HUES6 (cell line): ENCODE measurements at regions not wholly inside any gene's neighbourhood (a gene's known extent, or its start where the extent isn't known, plus 50 kb on each side); places are given as distances from the start of the nearest gene placed in this dataset.
"Not testable (repeated sequence)": the region's sequence is repeated elsewhere in the genome, so short reads cannot be mapped to it uniquely, and the experiment has no call there.

Experiments
- H3K27ac ChIP-seq: 2 replicates; pipeline ENCODE4 v1.7.0; 2013; ENCODE audit warnings: low read depth, mild to moderate bottlenecking, low read length, inconsistent platforms
- H3K27me3 ChIP-seq: 2 replicates; pipeline ENCODE4 v1.6.1; 2013; ENCODE audit warnings: low read length; ENCODE audit not compliant: control insufficient read depth, insufficient read depth
- H3K36me3 ChIP-seq: 2 replicates; pipeline ENCODE4 v1.6.1; 2013; ENCODE audit warnings: low read length; ENCODE audit not compliant: control insufficient read depth, insufficient read depth
- H3K4me1 ChIP-seq: 2 replicates; pipeline ENCODE4 v1.6.1; 2013; ENCODE audit warnings: low read length; ENCODE audit not compliant: control insufficient read depth, insufficient read depth
- H3K4me3 ChIP-seq: 2 replicates; pipeline ENCODE4 v1.5.1; 2013; ENCODE audit warnings: low read depth, low read length
- H3K9ac ChIP-seq: one replicate; pipeline ENCODE4 v1.6.1; 2013; ENCODE audit warnings: mild to moderate bottlenecking, low read length
- H3K9me3 ChIP-seq: 2 replicates; pipeline ENCODE4 v1.6.1; 2013; ENCODE audit warnings: low read depth, low read length; ENCODE audit not compliant: control insufficient read depth, insufficient read depth

- peak overlapping the region; percentile 62; the same call in 1 of the 2 replicates for H3K27ac ChIP-seq
- H3K36me3 ChIP-seq = no peaks in the 10 kb centered on the region
- H3K9me3 ChIP-seq = no peaks in the 10 kb centered on the region
- peak overlapping the region; percentile 37 for H3K4me3 ChIP-seq
- peaks cover 19% of the 10 kb centered on the region; the same call in 1 of the 2 replicates for H3K27me3 ChIP-seq
- peak overlapping the region; percentile 67 for H3K9ac ChIP-seq
- peaks cover 55% of the 10 kb centered on the region for H3K4me1 ChIP-seq
These were observed 125.8 kb downstream of the MRPL14 start for GRCh38 chr6:44001318-44002066.

- no peaks in the 10 kb centered on the region for H3K9me3 ChIP-seq
- H3K27me3 ChIP-seq = peaks cover 19% of the 10 kb centered on the region; the same call in 1 of the 2 replicates
- peak overlapping the region; percentile 67 for H3K9ac ChIP-seq
- no peaks in the 10 kb centered on the region for H3K36me3 ChIP-seq
- no peak overlapping the region; the same call in 1 of the 2 replicates for H3K4me3 ChIP-seq
- peak overlapping the region; percentile 8; the same call in 1 of the 2 replicates for H3K27ac ChIP-seq
- peaks cover 43% of the 10 kb centered on the region for H3K4me1 ChIP-seq
These were observed 126.9 kb downstream of the MRPL14 start for GRCh38 chr6:44000164-44000842.

- H3K9ac ChIP-seq = peak overlapping the region; percentile 21
- H3K4me1 ChIP-seq = peaks cover 37% of the 10 kb centered on the region
- no peak overlapping the region for H3K4me3 ChIP-seq
- no peak overlapping the region; the same call in 1 of the 2 replicates for H3K27ac ChIP-seq
- no peaks in the 10 kb centered on the region for H3K9me3 ChIP-seq
- H3K36me3 ChIP-seq = no peaks in the 10 kb centered on the region
- H3K27me3 ChIP-seq = peaks cover 18% of the 10 kb centered on the region; the same call in 1 of the 2 replicates
These were observed 127.6 kb downstream of the MRPL14 start for GRCh38 chr6:43999628-44000027.

- not testable (repeated sequence) for H3K36me3 ChIP-seq, H3K27ac ChIP-seq, H3K27me3 ChIP-seq, H3K9ac ChIP-seq, H3K9me3 ChIP-seq, H3K4me3 ChIP-seq
- H3K4me1 ChIP-seq = peaks cover 36% of the 10 kb centered on the region
These were observed 128.5 kb downstream of the MRPL14 start for GRCh38 chr6:43998592-43999243.

- not testable (repeated sequence) for H3K36me3 ChIP-seq, H3K27me3 ChIP-seq, H3K27ac ChIP-seq, H3K9ac ChIP-seq, H3K4me3 ChIP-seq, H3K9me3 ChIP-seq
- peaks cover 30% of the 10 kb centered on the region for H3K4me1 ChIP-seq
These were observed 129.2 kb downstream of the MRPL14 start for GRCh38 chr6:43997990-43998585.

- Histone ChIP-seq H3K4me3 (no peak overlapping the region), H3K36me3 (no peaks in the 10 kb centered on the region), H3K9ac (no peak overlapping the region), H3K4me1 (peaks cover 30% of the 10 kb centered on the region), H3K27me3 (no peaks in the 10 kb centered on the region), H3K9me3 (no peaks in the 10 kb centered on the region), H3K27ac (no peak overlapping the region)
These were observed 129.9 kb downstream of the MRPL14 start for GRCh38 chr6:43997345-43997677.

GRCh38 chr6:43996618-43997344 is 130.5 kb downstream of the MRPL14 start:
- H3K9ac ChIP-seq = no peak overlapping the region
- no peak overlapping the region for H3K4me3 ChIP-seq
- H3K36me3 ChIP-seq = no peaks in the 10 kb centered on the region
- no peaks in the 10 kb centered on the region for H3K9me3 ChIP-seq
- H3K27ac ChIP-seq = no peak overlapping the region
- peaks cover 28% of the 10 kb centered on the region for H3K4me1 ChIP-seq
- no peaks in the 10 kb centered on the region for H3K27me3 ChIP-seq

- H3K27ac ChIP-seq = no peak overlapping the region
- H3K36me3 ChIP-seq = no peaks in the 10 kb centered on the region
- H3K9me3 ChIP-seq = no peaks in the 10 kb centered on the region
- H3K4me1 ChIP-seq = peaks cover 24% of the 10 kb centered on the region
- no peak overlapping the region for H3K4me3 ChIP-seq
- no peaks in the 10 kb centered on the region for H3K27me3 ChIP-seq
- H3K9ac ChIP-seq = no peak overlapping the region
These were observed 132.1 kb downstream of the MRPL14 start for GRCh38 chr6:43995137-43995536.

GRCh38 chr6:43993881-43994523 is 133.2 kb downstream of the MRPL14 start:
- Histone ChIP-seq H3K9ac (no peak overlapping the region), H3K36me3 (no peaks in the 10 kb centered on the region), H3K27me3 (no peaks in the 10 kb centered on the region), H3K4me1 (peaks cover 25% of the 10 kb centered on the region), H3K27ac (no peak overlapping the region), H3K4me3 (no peak overlapping the region), H3K9me3 (no peaks in the 10 kb centered on the region)
